Lower leg skin (tissue), 3 donors: ENCODE measurements at regions not wholly inside any gene's neighbourhood (a gene's known extent, or its start where the extent isn't known, plus 50 kb on each side); places are given as distances from the start of the nearest gene placed in this dataset.

Experiments used
- CTCF ChIP-seq, 3 donors: fragments of 450-650 bp; IDR thresholded peaks; one replicate each; pipeline ENCODE4 v1.5.1; 2016; ENCODE audit warnings: antibody characterized with exemption in 3 of 3, mild to moderate bottlenecking in 3 of 3, moderate library complexity in 2 of 3
- POLR2A ChIP-seq, 2 donors: fragments of 450-650 bp; IDR thresholded peaks; one replicate each; pipeline ENCODE4 v1.6.1; 2016 to 2017; ENCODE audit warnings: antibody characterized with exemption in 2 of 2, mild to moderate bottlenecking in 1 of 2, moderate library complexity in 1 of 2

GRCh38 chr21:38097789-38098188 lies 159.0 kb upstream of the KCNJ15 start:
- TF ChIP-seq CTCF (IDR thresholded peaks at IDR 0.05) (no peak), POLR2A (IDR thresholded peaks at IDR 0.05) (no peak)
